Upper lobe of right lung (tissue), 1 donor: ENCODE measurements at regions not wholly inside any gene's neighbourhood (a gene's known extent, or its start where the extent isn't known, plus 50 kb on each side); places are given as distances from the start of the nearest gene placed in this dataset.

Experiments
- ATAC-seq: fragments of 200-7000 bp; cut with Tn5 transposase; one replicate; pipeline ENCODE4 v1.9.1; 2020; ENCODE audit warnings: mild to moderate bottlenecking, moderate library complexity
- DNase-seq: peaks from one replicate; pipeline ENCODE4 v3.0.0-alpha.2; 2020
- H3K27ac ChIP-seq: fragments of 200-600 bp; one replicate; pipeline ENCODE4 v1.8.0; 2022
- H3K27me3 ChIP-seq: fragments of 200-600 bp; one replicate; pipeline ENCODE4 v1.8.0; 2022; ENCODE audit warnings: mild to moderate bottlenecking
- H3K36me3 ChIP-seq: fragments of 200-600 bp; one replicate; pipeline ENCODE4 v1.8.0; 2022
- H3K4me1 ChIP-seq: fragments of 200-600 bp; one replicate; pipeline ENCODE4 v1.8.0; 2022
- H3K4me3 ChIP-seq: fragments of 200-600 bp; one replicate; pipeline ENCODE4 v1.8.0; 2022; ENCODE audit warnings: mild to moderate bottlenecking
- H3K9me3 ChIP-seq: fragments of 200-600 bp; one replicate; pipeline ENCODE4 v1.8.0; 2022
- intact Hi-C: fragments of 100-400 bp; cut with DNase I; formaldehyde crosslinking; loops from one replicate; pipeline ENCODE4 v1.11.0; 2022
- TF ChIP-seq, protein P1 (sequence below): fragments of 200-600 bp; IDR thresholded peaks from one replicate; pipeline ENCODE4 v1.8.0; 2022; ENCODE audit warnings: antibody characterized with exemption
- donor health status: DM: no; HTN: yes; CAD: no; lungs with severe emphysema.

DNA sequence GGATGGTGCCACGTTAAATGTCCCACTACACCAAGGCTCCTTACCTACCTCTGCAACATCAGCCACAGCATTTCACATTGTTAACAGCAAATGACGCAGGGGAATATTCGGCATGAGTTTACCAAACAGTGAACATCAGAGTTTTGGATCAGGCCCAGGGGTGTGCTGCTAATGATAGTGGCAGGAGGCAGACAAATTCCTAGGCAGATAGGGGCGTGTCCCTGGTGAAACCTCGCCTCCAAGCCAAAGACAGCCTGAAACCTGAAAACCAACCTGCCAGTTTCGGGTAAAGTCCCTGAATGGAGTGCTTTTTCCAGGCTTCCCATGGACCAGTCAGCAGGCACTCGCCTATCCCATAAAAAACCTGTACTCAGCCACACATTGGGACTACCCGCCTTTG, 133.6 kb downstream of the SH3BGRL2 start:
- H3K27ac ChIP-seq = no peak overlapping the region
- no peaks in the 10 kb centered on the region for H3K36me3 ChIP-seq
- no peaks in the 10 kb centered on the region for H3K9me3 ChIP-seq
- no peaks in the 10 kb centered on the region for H3K4me1 ChIP-seq
- TF ChIP-seq, protein P1, sequence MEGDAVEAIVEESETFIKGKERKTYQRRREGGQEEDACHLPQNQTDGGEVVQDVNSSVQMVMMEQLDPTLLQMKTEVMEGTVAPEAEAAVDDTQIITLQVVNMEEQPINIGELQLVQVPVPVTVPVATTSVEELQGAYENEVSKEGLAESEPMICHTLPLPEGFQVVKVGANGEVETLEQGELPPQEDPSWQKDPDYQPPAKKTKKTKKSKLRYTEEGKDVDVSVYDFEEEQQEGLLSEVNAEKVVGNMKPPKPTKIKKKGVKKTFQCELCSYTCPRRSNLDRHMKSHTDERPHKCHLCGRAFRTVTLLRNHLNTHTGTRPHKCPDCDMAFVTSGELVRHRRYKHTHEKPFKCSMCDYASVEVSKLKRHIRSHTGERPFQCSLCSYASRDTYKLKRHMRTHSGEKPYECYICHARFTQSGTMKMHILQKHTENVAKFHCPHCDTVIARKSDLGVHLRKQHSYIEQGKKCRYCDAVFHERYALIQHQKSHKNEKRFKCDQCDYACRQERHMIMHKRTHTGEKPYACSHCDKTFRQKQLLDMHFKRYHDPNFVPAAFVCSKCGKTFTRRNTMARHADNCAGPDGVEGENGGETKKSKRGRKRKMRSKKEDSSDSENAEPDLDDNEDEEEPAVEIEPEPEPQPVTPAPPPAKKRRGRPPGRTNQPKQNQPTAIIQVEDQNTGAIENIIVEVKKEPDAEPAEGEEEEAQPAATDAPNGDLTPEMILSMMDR = no peak
- ATAC-seq = no peak
- H3K4me3 ChIP-seq = no peak overlapping the region
- intact Hi-C loops = no loop called here
- DNase-seq = no peak
- no peaks in the 10 kb centered on the region for H3K27me3 ChIP-seq

DNA sequence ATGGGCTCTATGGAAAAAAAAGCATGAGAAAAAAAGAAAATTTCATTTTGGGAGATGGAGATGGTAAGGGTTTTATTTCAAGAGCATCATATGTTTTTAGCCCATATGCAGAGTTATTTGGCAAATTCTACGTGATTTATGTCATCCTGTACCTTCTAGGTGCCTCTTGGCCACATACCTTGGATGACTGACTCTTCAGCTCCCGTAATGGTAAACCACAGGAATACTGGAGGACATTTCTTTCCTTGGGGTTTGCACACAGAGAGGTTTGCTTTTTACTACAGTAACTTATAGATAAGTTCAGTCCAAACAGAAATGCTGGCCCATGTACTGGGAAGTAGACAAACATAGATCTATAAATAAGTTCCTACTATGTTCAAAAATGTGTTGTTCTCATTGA, 132.2 kb downstream of the SH3BGRL2 start:
- H3K9me3 ChIP-seq = no peaks in the 10 kb centered on the region
- TF ChIP-seq, protein P1 = no peak
- H3K36me3 ChIP-seq = no peaks in the 10 kb centered on the region
- no peaks in the 10 kb centered on the region for H3K4me1 ChIP-seq
- H3K27ac ChIP-seq = no peak overlapping the region
- H3K4me3 ChIP-seq = no peak overlapping the region
- DNase-seq (no peak), ATAC-seq (no peak)
- no peaks in the 10 kb centered on the region for H3K27me3 ChIP-seq
- intact Hi-C loops = no loop called here

DNA sequence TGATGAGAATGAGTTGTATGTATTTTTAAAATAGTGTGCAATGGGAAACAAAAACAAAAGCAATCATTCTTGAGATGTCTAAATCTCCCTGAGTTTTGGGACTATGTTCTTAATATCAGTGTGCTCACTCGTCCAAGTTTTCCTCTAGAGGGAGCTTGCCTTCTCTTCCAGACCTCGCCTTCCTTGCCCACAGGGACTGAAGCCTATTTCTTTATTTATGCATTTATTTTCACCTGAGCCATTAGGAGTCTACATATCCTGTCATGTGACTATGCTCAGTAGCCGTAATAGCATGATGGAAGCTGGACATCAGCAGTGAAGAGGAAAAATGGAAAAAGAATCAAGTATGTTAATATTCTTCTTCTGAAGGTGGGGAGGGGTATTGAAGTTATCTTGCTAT, 131.2 kb downstream of the SH3BGRL2 start:
- intact Hi-C loops = no loop called here

DNA sequence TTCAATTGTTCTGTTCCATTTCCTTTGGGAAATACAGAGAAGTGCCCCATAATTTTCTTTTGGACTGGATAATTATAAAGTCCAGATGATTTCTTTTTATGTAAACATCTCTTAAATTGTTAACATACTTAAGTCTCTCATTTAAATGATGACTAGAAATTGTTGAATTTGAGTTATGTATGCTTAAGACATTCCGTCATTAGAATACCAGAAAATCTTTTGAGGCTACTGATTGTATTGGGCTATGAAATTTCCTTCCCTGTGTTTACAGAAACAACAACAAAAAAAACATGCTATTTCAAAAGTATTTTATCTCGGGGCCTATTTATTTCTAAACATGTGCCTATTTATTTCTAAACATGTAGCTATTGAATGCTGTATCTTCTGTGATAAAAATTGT, 125.4 kb downstream of the SH3BGRL2 start:
- intact Hi-C loops = no loop called here
- Histone ChIP-seq H3K27ac (no peak overlapping the region), H3K27me3 (no peaks in the 10 kb centered on the region), H3K9me3 (no peaks in the 10 kb centered on the region), H3K36me3 (no peaks in the 10 kb centered on the region), H3K4me1 (no peaks in the 10 kb centered on the region), H3K4me3 (no peak overlapping the region)
- TF ChIP-seq, protein P1 = no peak
- ATAC-seq (no peak), DNase-seq (no peak)

More for the DNA sequence above, 131.2 kb downstream of the SH3BGRL2 start:
- TF ChIP-seq, protein P1 = no peak
- Histone ChIP-seq H3K4me1 (no peaks in the 10 kb centered on the region), H3K9me3 (no peaks in the 10 kb centered on the region), H3K36me3 (no peaks in the 10 kb centered on the region), H3K27ac (no peak overlapping the region), H3K4me3 (no peak overlapping the region), H3K27me3 (no peaks in the 10 kb centered on the region)
- ATAC-seq (no peak), DNase-seq (no peak)

DNA sequence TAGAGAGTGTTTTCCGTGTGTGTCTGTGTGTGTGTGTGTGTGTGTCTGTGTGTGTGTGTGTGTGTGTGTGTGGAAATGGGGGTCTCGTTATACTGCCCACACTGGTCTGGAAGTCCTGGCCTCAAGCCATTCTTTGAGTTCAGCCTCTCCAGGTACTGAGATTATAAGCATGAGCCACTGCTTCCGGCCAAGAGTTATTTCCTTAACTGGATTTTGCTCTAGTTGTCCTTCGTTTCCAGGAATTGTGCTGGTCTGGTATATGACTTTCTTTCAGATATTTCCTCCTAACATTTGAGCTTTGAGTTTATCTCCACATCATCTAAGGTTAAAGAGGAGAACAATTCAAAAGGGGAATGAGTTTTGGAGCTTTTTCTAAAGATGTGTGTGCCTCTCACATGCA, 124.8 kb downstream of the SH3BGRL2 start:
- intact Hi-C loops = no loop called here
- H3K9me3 ChIP-seq = no peaks in the 10 kb centered on the region
- DNase-seq (no peak), ATAC-seq (no peak)
- TF ChIP-seq, protein P1 = no peak
- H3K27ac ChIP-seq = no peak overlapping the region
- no peak overlapping the region for H3K4me3 ChIP-seq
- no peaks in the 10 kb centered on the region for H3K4me1 ChIP-seq
- no peaks in the 10 kb centered on the region for H3K36me3 ChIP-seq
- H3K27me3 ChIP-seq = no peaks in the 10 kb centered on the region
